ENCODE measurements at regions not wholly inside any gene's neighbourhood (a gene's known extent, or its start where the extent isn't known, plus 50 kb on each side); places are given as distances from the start of the nearest gene placed in this dataset.

DNA sequence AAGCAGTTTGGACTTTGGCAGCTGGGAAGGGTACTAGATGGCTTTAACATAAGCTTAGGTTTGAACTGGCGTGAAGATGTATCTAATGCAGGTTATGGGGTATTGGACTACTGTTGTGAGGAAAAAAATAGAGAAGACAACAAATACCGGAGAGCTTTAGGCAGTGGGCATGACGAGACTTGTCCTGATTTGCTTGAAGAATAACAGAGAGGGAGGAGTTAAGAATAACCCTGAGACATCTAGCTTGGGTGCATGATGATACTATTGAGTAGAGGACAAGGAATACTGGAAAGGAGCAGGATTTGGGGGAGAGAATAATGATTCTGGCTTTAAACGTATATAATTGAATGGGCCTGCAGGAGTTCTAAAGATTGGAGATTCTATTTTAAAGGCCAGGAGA lies 249.5 kb upstream of the AZI2 start:
- no peaks in the 10 kb centered on the region for H3K4me1 ChIP-seq
- no peak overlapping the region for H3K27ac ChIP-seq
- H3K36me3 ChIP-seq (ENCODE audit: insufficient read depth in 1 of 2, low read depth in 1 of 2) = no peaks in the 10 kb centered on the region
- ATAC-seq = no peak
- TF ChIP-seq, protein P1, sequence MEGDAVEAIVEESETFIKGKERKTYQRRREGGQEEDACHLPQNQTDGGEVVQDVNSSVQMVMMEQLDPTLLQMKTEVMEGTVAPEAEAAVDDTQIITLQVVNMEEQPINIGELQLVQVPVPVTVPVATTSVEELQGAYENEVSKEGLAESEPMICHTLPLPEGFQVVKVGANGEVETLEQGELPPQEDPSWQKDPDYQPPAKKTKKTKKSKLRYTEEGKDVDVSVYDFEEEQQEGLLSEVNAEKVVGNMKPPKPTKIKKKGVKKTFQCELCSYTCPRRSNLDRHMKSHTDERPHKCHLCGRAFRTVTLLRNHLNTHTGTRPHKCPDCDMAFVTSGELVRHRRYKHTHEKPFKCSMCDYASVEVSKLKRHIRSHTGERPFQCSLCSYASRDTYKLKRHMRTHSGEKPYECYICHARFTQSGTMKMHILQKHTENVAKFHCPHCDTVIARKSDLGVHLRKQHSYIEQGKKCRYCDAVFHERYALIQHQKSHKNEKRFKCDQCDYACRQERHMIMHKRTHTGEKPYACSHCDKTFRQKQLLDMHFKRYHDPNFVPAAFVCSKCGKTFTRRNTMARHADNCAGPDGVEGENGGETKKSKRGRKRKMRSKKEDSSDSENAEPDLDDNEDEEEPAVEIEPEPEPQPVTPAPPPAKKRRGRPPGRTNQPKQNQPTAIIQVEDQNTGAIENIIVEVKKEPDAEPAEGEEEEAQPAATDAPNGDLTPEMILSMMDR (IDR thresholded peaks at IDR 0.05) = no peak
- no peak overlapping the region for H3K4me3 ChIP-seq
- DNase-seq = no peak
- 94 to 95% (median 95%) methylated on average over 4 of the region's 4 CpGs for WGBS, 3 donors
- no peaks in the 10 kb centered on the region for H3K27me3 ChIP-seq (ENCODE audit: insufficient read depth in 3 of 3, low read length in 2 of 3)
- no peaks in the 10 kb centered on the region for H3K9me3 ChIP-seq
- intact Hi-C loops (cut with DNase I) = no loop called here

GRCh38 chr3:28601291-28601690 lies 252.7 kb upstream of the AZI2 start:
- ATAC-seq (no peak), DNase-seq (no peak)
- H3K4me1 ChIP-seq = no peaks in the 10 kb centered on the region
- no peak overlapping the region for H3K4me3 ChIP-seq
- 71 to 83% (median 80%) methylated on average over 4 of the region's 4 CpGs for WGBS, 3 donors
- no peaks in the 10 kb centered on the region for H3K9me3 ChIP-seq
- TF ChIP-seq, protein P1 (IDR thresholded peaks at IDR 0.05) = no peak
- H3K27me3 ChIP-seq (ENCODE audit: insufficient read depth in 3 of 3, low read length in 2 of 3) = no peaks in the 10 kb centered on the region
- intact Hi-C loops (cut with DNase I) = no loop called here
- no peak overlapping the region for H3K27ac ChIP-seq
- H3K36me3 ChIP-seq (ENCODE audit: insufficient read depth in 1 of 2, low read depth in 1 of 2) = no peaks in the 10 kb centered on the region

- no peaks in the 10 kb centered on the region for H3K36me3 ChIP-seq (ENCODE audit: insufficient read depth in 1 of 2, low read depth in 1 of 2)
- intact Hi-C loops (cut with DNase I) = no loop called here
- no peak overlapping the region for H3K27ac ChIP-seq
- WGBS, 3 donors = 87 to 95% (median 88%) methylated on average over 2 of the region's 2 CpGs
- no peaks in the 10 kb centered on the region for H3K27me3 ChIP-seq (ENCODE audit: insufficient read depth in 3 of 3, low read length in 2 of 3)
- no peaks in the 10 kb centered on the region for H3K4me1 ChIP-seq
- ATAC-seq (no peak), DNase-seq (no peak)
- TF ChIP-seq, protein P1 (IDR thresholded peaks at IDR 0.05) = no peak
- H3K9me3 ChIP-seq = no peaks in the 10 kb centered on the region
- no peak overlapping the region for H3K4me3 ChIP-seq
Measured at GRCh38 chr3:28606283-28606682, 257.7 kb upstream of the AZI2 start.

DNA sequence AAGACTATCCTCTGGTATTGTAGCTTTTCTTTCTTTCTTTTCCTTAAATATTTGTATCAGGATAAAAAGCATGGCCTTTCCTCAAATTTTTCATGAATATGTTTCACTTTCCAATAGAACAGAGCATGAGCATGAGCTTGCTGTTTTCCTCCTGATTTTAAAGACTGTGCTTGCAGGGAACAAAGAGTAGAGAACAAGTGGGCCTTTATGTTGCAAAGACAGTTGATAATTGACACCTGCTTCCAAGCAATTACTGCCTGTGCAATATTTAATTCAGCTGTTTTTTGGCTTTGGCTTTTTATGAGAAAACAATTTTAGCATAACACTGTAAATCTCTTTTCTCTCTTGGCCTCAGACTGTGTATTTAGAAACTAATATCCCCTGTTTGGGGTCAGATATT lies 263.6 kb upstream of the AZI2 start:
- Histone ChIP-seq H3K27ac (no peak overlapping the region), H3K36me3 (ENCODE audit: insufficient read depth in 1 of 2, low read depth in 1 of 2) (no peaks in the 10 kb centered on the region), H3K4me1 (no peaks in the 10 kb centered on the region), H3K27me3 (ENCODE audit: insufficient read depth in 3 of 3, low read length in 2 of 3) (no peaks in the 10 kb centered on the region), H3K4me3 (no peak overlapping the region), H3K9me3 (no peaks in the 10 kb centered on the region)
- intact Hi-C loops (cut with DNase I) = no loop called here
- DNase-seq (no peak), ATAC-seq (no peak)
- TF ChIP-seq, protein P1 (IDR thresholded peaks at IDR 0.05) = no peak

- no peak overlapping the region for H3K4me3 ChIP-seq
- no peaks in the 10 kb centered on the region for H3K27me3 ChIP-seq (ENCODE audit: insufficient read depth in 3 of 3, low read length in 2 of 3)
- no peaks in the 10 kb centered on the region for H3K36me3 ChIP-seq (ENCODE audit: insufficient read depth in 1 of 2, low read depth in 1 of 2)
- TF ChIP-seq, protein P1 (IDR thresholded peaks at IDR 0.05) = no peak
- intact Hi-C loops (cut with DNase I) = no loop called here
- 83 to 90% (median 86%) methylated on average over 6 of the region's 6 CpGs for WGBS, 3 donors
- H3K4me1 ChIP-seq = no peaks in the 10 kb centered on the region
- DNase-seq (no peak), ATAC-seq (no peak)
- no peak overlapping the region for H3K27ac ChIP-seq
- no peaks in the 10 kb centered on the region for H3K9me3 ChIP-seq
Measured at GRCh38 chr3:28613511-28614106, 265.0 kb upstream of the AZI2 start.

All from psoas muscle (tissue), 7 donors.